Pons (tissue), 1 donor: ENCODE measurements at regions not wholly inside any gene's neighbourhood (a gene's known extent, or its start where the extent isn't known, plus 50 kb on each side); places are given as distances from the start of the nearest gene placed in this dataset.
"Not testable (repeated sequence)": the region's sequence is repeated elsewhere in the genome, so short reads cannot be mapped to it uniquely, and the experiment has no call there.

Experiments
- DNase-seq: peaks from one replicate; pipeline ENCODE4 v3.0.0-alpha.2; 2016; ENCODE audit warnings: low spot score

DNA sequence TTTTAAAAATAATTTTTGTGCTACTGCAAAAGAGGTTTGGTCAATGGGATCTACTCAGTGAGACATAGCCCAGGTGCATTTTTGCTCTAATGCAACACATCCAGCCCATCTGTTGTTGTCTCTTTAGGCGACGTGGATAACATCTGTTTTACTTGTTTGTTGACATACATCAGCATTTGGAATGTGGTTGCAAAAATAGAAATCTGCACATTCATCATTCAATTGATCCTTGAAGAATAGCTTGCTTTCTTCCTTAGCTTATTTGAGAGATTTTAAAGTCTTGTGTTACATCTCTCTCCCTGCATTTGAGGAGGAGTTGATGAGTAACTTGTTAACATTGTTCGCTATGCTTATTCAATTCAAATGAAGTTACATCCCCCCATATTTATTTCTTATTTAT is 1202.3 kb downstream of the NSUN3 start:
- no peak for DNase-seq

DNA sequence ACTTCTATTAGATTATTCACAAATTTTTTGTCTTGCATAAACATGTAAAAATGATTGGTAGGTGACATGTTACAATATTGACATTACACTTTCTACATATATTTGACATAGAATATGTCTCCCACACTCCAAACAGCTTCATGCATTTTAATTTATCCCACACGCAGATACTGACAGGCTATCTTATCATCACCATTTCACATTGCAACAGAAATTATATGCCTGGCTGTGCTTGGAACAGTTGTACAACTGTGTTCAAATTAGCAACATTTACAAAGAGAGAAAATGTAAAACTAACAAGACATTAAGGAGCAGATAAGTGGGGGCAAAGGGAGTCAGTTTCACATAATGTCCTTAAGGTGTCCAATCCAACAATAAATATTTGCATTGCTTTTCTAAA is 1208.5 kb downstream of the NSUN3 start:
- no peak for DNase-seq

DNA sequence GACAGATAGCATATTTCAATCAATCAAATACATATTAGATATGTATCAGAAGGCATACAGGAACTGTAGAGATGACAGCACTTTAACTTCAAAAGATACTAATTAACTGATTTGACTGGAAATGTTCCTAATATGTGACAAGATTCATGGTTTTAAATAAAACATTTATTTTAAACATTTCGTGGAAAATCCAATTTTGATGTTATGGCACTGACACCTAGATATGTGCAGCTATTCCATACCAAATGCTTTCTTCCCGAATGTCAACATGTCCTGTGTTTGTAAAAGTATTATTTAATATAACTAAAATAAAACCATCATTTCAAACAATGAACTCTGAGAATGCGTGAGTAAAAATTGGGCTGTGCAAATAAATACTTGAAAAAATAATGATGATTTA is 1209.3 kb downstream of the NSUN3 start:
- DNase-seq, result no peak

DNA sequence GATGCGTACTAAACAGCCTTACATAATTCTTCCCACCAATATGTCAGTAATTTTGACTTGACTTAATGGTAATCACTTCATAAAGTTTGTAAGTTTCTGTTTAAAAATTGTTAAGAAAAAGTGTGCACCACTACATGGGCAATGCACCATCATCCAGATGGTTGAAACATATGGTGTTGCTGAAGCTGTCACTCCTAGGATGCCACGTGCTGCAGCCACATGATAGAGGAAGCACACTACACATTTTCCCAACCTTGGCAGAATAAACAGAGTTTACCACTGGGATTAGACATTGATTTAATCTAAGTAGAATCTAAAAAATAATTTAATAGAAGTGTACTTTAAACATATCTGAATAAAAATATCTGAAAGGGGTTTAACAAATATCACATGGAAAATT is 1209.9 kb downstream of the NSUN3 start:
- no peak for DNase-seq

DNA sequence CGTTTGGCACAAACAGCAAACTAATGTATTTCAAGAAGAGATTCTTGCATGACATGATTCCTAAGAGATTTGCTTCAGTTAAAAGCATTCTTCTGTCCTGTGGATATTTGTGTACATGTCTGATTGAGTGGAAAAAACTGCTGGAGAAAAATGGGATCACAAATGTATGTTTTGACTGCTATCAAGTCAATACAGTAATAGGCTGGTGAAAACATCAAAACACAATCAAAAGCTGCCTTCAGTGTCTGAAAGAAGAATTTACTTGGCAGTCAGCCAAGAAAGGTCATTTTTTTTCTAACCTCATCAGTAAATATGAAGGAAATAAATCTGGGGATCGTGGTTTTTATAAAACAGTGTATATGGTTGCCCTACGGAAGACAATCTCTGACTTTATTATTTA is 1214.8 kb downstream of the NSUN3 start:
- no peak for DNase-seq

DNA sequence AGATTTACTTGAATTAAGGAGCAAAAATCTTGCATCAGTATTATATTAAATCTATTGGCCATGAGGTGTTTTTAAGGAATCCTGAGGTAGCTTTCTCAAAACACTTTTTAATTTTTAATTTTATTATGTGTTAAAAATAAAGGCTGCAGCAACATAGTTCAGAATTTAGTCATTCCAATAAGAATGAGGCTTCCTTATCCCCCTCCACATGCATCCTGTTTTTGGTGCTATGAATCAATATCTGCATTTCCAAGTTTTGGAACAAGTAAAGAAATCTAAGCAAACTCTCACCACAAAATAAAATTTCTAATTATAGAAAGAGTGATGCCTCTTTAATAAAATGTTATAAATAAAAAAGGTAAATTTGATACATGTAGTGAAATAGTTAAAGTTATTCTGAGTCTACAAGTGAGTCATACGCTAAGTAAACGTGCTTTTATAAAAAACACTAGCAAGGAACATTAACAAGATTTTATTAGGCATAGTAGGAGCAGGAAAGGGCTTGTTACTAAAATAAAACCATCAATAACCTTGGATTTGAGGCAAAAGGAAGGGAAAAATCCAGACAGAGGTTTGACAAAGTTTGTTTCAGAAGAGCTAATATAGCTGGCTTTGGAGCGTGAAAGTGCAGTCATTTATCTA is 1218.0 kb downstream of the NSUN3 start:
- DNase-seq, result no peak

DNA sequence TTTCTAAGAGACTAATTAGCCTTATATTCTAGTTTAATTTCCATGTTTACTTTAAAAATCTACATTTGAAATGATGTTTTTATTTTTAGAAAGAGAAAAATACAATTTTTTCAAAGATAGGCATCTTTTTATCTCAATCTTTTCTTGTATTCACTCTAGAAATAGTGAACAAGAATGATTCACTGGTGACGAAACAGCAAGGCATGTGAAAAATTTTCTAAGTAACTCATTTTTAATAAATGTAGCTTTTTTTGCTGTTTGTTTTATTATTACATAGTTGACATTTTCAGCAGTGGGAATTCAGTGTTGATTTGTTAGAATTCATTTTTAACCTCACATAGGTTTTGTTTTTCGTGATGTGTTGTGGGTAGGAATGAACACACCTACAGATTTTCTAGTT is 1226.4 kb downstream of the NSUN3 start:
- no peak for DNase-seq

DNA sequence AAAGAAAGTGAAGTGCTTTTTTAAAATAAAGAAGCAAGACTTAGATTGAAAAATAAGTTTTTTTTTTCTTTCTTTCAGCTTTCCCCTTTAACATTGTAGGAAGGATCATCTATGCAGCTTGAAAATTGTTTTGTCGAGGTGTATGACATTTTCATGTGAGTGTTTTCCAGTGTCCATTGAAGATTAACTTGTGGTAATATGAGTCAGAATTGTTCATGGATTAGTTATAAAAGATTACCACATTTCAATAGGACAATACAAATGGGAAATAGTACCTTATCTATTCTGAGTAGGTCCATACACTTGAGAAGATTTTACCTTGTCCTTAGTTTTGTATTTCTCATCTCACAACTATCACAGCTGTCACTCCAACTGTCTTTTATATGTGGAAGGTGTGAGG is 1234.7 kb downstream of the NSUN3 start:
- no peak for DNase-seq

DNA sequence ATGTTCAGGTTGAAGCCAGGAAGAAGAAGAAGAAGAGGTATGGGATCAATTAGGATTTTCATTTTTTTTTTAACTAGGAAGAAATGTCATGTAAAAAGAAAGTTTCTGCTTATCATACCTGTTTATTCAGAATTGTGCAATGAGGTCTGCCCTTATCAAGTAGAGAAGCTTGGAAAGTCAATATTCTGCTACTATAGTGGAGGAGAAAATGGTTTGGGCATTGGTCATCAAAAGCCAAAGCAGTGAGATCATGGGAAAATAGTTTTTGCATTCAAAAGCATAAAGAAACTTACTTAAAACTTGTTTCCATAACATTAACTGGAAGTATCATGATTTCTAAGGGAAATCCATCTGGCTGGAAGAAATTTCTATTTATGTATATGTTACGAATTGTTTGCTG is 1239.2 kb downstream of the NSUN3 start:
- DNase-seq, result no peak

DNA sequence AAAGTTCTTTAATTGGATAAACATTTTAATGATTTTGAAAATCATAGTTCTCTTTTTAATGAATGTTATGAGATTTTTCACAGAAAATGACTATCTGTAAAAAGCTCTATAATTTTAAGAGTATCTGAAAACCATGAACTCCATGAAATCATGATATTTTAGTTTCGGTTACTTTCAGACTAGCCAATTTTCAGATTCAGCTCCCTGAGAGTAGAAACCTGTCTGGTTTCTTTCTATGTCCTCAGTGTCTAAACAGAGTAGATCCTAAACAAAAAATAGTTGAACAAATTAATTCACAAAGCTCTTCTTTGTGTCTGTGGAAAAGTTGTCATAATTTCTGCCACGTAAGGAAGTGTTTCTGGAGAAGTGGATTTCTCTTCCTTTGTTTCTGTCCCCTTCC is 1247.7 kb downstream of the NSUN3 start:
- DNase-seq, result no peak

DNA sequence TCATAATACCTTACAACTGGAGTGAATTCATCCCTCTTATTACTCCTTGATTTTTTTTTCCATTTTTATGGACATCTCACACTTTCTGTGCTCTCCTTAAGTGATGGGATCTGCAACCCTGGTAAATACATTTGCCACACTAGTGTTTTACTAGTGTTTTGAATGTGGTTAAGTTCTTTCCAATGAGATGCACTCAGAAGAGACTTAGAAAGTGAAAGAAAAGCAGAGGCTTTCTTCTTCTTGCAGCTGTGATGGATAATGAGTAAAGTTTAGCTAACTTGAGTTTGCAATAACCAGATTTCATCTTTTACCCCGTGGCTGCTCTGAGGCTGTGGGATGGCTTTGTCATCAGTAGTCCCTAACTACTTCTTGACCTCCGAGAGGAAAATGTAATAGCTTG is 1248.4 kb downstream of the NSUN3 start:
- DNase-seq, result no peak

DNA sequence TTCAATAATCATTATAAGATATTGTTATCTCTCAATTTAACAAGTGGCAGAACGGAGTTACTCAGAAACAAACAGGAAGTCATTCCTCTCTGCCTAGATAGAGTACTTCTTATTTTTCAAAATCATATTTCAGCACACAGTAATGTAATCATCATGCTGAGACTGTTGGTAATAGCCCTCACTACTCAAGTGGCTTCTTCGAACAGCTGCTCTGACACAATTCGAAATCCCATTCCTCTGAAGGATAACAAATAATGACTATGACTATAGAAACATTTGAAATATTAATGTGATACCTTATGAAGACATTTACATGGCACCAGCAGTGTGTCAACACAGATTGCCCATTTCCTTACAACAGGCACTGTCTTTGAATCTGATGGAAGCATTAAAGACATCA is 1249.8 kb downstream of the NSUN3 start:
- no peak for DNase-seq

DNA sequence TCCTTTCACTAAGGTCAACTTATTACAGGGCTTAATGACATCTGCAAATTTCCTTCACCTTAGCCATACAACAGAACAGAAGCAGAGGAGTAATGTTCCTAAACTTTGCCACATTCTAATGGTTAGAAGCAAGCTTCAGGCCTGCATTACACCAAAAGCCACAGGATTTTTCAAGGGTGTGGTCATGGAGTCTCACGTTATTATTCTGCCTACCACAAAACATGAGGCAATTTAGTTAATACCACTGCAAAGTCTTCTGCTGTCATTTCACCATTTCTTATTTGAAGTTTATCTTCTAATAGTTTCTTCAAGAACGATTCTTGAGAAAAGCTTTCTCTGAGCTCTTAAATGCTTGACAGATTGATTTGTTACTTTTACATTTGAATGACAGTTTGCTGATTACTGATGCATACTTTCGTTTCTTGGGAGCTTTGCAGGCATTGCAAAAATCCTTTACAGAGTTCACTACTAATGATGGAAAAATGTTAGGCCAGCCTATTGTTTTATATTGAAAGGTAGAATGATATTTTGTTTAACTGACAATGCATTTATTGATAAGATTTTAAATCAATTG is 1257.1 kb downstream of the NSUN3 start:
- DNase-seq, result no peak

DNA sequence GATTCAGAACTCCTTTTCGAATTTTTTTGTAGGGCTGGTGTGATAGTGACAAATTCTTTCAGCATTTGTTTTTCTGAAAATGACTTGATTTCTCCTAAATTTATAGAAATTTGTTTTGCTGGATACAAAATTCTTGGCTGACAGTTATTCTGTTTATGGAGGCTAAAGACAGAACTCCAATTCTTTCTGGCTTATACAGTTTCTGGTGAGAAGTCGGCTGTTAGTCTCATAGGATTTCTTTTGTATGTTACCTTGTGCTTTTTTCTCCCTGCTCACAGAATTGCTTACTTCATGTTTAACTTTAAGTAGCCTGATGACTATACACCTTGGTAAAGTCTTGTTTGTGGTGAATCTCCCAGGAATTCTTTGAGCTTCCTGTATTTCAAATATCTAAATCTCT is 1264.6 kb downstream of the NSUN3 start:
- no peak for DNase-seq

DNA sequence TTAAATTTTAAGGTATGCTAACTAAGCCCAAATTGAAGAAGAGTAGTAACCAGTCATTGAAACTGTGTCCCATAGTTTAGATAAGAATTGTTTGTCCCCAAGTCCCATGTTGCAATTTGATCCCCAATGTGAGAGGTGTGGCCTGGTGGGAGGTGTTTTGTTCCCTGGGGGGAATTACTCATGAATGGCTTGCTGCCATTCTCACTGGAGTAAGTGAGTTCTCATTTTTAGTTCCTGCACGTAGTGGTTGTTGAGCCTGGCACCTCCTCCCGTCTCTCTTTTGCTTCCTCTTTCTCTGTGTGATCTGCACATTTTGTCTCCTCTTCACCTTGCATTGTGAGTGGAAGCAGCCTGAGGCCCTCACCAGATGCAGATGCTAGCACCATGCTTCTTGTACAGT is 1271.0 kb downstream of the NSUN3 start:
- no peak for DNase-seq

DNA sequence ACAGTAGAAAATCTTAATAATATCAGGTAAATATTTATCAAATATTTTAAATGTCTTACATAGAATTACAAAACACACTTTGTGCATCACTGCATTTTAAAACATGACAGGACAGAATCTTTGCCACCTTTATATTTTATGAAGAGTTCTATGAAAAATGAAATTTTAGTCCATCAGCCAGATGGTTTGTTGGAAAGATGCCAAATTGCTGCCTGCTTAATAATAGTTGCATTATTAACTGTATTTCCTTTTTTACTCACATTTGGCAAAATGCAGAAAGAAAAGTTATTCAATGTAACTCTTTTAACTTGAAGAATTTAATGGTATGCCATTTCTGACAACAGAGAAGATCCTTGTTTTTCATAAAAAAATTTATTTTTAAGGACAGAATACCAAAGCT is 1271.6 kb downstream of the NSUN3 start:
- peak; percentile 4 for DNase-seq

DNA sequence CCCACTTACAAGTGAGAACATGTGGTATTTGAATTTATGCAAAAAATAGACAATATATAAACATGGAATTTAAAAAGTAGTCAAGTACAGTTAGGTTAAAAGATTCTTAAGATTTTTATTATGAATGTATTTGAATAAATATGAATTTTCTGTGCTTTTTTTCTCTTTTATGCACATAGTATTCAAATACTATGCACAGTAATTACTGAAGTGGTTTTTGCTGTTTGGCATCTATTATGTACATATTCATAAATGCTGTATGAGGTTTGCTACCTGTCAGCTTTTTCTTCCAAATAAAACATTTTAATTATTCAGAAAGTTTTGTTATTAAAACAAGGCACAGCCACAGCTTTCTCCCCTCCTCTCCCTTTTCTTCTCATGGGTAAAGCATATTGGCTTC is 1272.7 kb downstream of the NSUN3 start:
- no peak for DNase-seq

DNA sequence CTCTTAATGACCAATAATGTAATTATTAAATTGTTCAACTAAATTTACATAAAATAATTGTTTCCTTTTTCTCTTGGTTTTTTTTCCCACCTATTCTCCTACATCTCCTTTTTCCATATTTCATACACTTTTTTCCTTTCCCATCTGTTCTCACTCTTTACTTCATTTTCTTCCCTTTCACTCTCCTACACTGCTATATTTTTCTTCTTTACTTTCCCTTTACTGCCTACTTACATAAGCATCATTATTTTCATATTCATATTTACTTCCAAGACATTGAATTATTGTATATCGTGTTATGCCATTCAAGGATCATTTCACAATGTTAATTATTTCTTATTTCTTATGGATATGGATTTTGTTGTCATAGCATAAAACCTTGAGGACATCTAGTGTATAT is 1275.6 kb downstream of the NSUN3 start:
- DNase-seq, result no peak

DNA sequence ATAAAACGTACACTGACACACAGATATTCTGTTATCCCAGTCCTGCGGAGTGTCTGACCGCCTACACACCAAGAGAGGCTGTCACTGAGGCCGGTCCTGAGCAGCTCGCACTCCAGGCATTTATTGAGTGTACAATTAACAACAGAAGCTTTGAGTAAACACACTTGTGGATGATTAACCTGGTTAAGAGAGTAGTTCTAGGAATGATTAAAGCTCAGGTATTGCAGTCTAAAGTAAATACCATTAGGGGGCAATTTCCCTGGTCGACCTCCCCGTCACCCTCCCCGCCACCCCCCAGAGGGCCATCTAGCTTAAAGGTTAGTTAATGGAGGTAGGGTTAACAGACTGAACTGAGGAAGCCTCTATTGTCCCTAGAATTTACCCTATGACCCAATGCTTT is 1278.5 kb downstream of the NSUN3 start:
- DNase-seq, result no peak

DNA sequence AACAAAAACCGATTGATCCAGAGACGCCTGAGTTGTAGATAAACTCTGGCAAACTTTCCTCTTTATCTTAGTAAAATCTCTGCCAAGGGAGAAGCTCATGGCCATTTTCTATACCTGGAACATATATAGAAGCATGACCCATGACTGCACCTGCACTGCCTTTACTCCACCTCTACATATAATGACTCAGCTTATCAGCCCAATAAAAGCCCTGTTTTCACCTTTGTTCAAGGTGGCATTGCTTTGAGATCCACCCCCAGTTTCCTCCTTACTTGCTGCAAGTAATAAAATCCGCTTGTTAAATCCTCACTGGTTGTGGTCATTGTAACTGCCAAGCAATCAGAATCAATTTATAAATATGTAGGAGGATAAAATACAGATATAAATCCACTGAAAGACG is 1280.4 kb downstream of the NSUN3 start:
- no peak for DNase-seq

DNA sequence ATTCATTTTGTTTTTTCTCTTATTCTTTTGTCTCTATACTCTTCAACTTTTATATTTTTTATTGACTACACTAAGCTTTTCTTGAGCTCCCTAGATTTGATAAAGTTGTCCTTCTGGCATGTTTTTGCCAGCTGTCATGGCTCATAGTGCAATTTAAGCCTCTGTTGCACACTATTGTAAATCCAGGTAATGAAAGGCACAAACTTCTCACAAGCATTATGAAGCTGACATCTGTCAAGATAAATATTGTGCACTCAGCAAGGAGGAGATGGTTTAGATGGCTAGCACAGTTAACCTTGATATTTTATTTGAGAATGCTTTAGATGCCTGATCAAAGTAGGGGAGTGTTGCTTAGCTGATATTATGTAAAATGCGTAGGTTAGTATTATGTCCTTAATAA is 1280.9 kb downstream of the NSUN3 start:
- DNase-seq, result no peak

DNA sequence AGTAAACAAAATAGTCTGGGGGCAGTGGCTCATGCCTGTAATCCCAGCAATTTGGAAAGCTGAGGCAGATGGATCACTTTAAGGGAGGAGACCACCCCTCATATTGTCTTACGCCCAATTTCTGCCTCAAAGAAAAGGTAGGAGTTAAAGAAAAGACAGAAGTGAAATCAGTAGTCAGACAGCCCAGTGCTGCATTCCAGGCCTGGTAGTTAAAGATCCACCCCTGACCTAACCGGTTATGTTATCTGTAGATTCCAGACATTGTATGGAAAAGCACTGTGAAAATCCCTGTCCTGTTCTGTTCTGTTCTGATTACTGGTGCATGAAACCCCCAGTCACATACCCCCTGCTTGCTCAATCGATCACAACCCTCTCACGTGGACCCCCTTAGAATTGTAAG is 1285.1 kb downstream of the NSUN3 start:
- DNase-seq, result not testable (repeated sequence)

DNA sequence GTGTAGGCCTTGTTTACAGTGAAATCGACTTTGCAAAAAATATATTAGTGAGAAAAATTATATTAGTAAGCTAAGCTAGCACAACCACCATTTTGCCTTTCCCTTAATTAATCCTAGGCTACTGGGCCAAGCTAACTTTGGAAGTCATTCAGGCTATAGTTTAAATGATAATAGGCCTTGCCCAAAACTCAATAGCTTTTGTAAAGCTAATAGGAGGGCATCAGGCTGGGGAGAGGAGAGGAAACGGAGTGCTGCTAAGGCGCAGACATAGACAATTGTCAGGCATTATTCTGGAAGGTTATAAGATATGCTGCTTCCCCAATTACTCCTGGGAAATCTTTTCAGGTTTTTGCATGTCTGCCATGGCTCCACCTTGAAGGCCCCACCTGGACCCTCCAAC is 1286.0 kb downstream of the NSUN3 start:
- DNase-seq, result no peak

DNA sequence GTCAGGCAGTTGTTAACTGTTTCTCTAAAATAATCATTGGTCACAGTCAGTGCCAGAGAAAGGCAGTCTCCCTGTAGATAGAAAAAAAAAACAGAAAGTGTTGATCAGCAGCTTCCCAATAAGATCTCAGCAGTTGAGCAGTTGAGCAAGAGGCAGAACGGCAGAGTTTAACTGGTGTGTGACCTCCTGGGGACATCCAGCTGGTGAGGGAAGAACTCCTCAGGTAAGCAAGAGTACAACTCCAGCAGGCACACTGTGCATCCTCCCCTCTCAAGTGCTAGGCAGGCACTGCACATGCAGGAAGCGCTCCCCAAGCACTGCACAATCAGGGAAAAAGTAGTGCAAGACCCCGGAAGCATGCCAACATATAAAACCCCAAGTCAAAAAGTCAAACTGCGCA is 1287.2 kb downstream of the NSUN3 start:
- no peak for DNase-seq

DNA sequence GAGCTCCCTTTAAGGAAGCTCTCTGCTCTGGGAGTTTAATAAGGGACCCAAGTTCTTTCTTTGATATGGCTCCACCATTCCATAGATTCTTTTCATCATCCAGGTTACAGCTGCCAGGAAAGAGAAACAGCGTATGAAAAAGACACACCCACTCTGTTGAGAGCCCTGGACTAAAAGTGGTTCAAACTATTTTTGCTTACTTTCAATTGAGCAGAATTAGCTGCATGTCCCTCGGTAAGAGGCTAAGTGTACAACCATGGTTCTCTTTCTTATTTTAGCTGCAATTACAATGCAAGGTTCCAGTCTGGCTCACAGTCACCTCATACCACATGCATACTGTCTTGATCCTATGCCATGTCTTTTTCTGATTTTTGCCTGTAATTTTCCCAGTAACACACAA is 1288.3 kb downstream of the NSUN3 start:
- no peak for DNase-seq
